ENCODE measurements at regions not wholly inside any gene's neighbourhood (a gene's known extent, or its start where the extent isn't known, plus 50 kb on each side); places are given as distances from the start of the nearest gene placed in this dataset.

GRCh38 chr15:69947394-69947793, 150.3 kb downstream of the TLE3 start:
- no peak overlapping the region for H3K4me3 ChIP-seq (ENCODE audit: low read depth, low read length)
- TF ChIP-seq CTCF (IDR thresholded peaks at IDR 0.05; ENCODE audit: control insufficient read depth, extremely low read depth, insufficient read depth): no peak
- no peak for DNase-seq (ENCODE audit: low read depth)

GRCh38 chr15:69949485-69949884, 148.2 kb downstream of the TLE3 start:
- DNase-seq (ENCODE audit: low read depth): no peak
- TF ChIP-seq CTCF (IDR thresholded peaks at IDR 0.05; ENCODE audit: control insufficient read depth, extremely low read depth, insufficient read depth): no peak
- H3K4me3 ChIP-seq (ENCODE audit: low read depth, low read length): no peak overlapping the region

DNA sequence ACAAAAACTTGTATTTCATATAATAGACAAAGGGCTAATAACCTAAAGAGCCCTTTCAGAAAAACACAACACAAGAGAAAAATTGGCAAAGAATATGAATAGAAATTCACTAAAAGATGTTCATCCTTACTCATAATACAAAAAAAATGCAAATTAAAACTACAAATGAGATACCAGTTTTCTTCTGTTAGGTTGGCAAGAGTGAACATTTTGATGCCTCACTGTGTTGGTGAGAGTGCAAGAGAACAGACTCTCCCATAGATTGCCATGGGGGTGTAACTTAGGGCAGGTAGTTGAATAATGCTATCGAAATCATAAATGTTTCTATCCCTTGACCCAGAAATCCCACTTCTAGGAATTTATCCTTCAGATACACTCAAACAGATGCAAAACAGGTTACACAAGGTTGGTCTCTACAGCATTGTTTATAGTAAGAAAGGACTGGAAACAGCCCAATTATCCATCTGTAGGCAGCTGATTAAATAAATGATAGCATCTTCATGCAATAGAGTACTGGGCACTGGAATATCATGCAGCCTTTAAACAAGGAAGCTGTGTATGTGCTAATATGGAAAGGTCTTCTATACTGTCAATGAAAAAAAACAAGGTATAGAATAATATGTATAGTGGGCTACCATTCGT, 146.3 kb downstream of the TLE3 start:
- DNase-seq (ENCODE audit: low read depth): peak; percentile 99
- H3K4me3 ChIP-seq (ENCODE audit: low read depth, low read length): no peak overlapping the region
- TF ChIP-seq CTCF (IDR thresholded peaks at IDR 0.05; ENCODE audit: control insufficient read depth, extremely low read depth, insufficient read depth): no peak

DNA sequence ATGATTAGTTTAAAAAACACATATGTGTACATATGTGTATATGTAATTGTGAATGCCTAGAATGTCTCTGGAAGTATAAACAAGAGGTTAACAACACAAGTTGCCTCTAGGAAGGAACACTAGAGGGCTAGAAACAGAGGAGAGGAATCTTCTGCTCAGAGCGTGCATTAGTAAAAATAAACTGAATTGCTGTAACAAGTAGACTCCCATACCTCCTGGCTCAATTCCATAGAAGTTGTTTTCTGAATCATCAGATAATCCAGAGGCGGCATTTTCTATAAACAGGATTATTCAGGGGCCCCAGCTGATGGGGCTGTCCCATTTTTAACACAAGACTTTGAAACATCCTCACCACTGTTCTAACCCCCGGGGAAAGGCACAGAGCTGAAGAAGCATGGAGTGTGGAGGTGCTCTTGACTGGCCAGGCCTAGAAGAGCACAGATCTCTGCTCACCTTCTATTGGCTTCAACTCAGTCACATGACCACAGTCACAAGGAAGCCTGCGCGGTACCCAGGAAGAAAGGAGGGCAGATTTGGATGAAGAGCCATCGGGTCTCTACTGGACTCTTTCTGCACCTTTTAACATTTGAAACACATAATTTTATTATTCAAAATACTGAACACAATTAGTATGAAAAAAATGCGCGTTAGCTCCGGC, 145.7 kb downstream of the TLE3 start:
- TF ChIP-seq CTCF (IDR thresholded peaks at IDR 0.05; ENCODE audit: control insufficient read depth, extremely low read depth, insufficient read depth): peak; percentile 28; the same call in 1 of the 2 replicates
- H3K4me3 ChIP-seq (ENCODE audit: low read depth, low read length): 0 out of 2 replicates have a peak overlapping the region, but pooled peaks have one; percentile 12
- no peak for DNase-seq (ENCODE audit: low read depth)

DNA sequence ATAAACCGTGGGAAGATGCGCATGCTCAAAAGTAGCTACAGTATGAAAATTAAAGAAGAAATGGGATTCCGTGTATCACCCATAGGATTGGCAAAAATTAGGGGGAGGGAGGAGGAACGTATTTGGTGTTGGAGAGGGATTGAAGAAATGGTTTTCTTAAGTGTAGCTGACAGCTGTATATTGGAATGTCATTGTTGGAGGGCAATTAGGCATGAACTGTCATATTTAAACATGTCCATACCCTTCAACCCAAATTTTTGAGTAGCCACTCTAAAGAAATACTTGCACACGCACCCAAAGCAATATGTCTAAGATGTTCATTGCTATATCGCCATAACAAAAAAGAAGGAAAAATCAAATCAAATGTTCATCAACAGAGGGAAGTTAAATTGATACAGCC, 144.7 kb downstream of the TLE3 start:
- no peak for DNase-seq (ENCODE audit: low read depth)
- no peak overlapping the region for H3K4me3 ChIP-seq (ENCODE audit: low read depth, low read length)
- no peak for TF ChIP-seq CTCF (IDR thresholded peaks at IDR 0.05; ENCODE audit: control insufficient read depth, extremely low read depth, insufficient read depth)

- H3K4me3 ChIP-seq (ENCODE audit: low read depth, low read length): no peak overlapping the region
- TF ChIP-seq CTCF (IDR thresholded peaks at IDR 0.05; ENCODE audit: control insufficient read depth, extremely low read depth, insufficient read depth): no peak
- DNase-seq (ENCODE audit: low read depth): no peak
Observed at GRCh38 chr15:69953816-69954215, 143.9 kb downstream of the TLE3 start.

DNA sequence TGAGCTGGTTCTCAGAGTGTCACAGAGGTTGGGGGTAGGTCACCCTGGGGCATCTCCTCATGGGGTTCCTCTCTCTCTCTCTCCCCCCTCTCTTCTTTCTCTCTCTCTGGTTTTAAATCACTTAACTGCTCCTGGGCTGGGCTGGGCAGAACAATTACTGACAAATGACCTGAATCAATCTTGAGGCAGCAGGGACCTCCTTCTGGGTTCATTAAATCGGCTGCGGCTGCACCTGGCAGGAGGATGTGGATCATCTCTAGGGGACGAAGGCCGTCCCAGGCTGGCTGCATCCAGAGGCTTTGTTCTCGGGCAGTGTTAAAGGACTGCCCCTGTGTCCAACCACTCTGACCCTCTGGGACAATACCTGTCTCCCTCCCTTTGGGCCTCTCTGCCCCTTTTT, 143.1 kb downstream of the TLE3 start:
- DNase-seq (ENCODE audit: low read depth): no peak
- H3K4me3 ChIP-seq (ENCODE audit: low read depth, low read length): no peak overlapping the region
- TF ChIP-seq CTCF (IDR thresholded peaks at IDR 0.05; ENCODE audit: control insufficient read depth, extremely low read depth, insufficient read depth): no peak
